A549 (cell line): ENCODE measurements at regions not wholly inside any gene's neighbourhood (a gene's known extent, or its start where the extent isn't known, plus 50 kb on each side); places are given as distances from the start of the nearest gene placed in this dataset.

Experiments used
- CEBPB ChIP-seq, 2 experiments: fragments of >200 bp in 1 of 2; sonication (Bioruptor Twin) in 1 of 2; formaldehyde crosslinking in 1 of 2; IDR thresholded peaks; 2 replicates each; pipeline ENCODE4 v1.6.1; 2012 to 2016
- JUNB ChIP-seq: fragments of >200 bp; sonication (Bioruptor Twin); formaldehyde crosslinking; IDR thresholded peaks from 2 replicates; pipeline ENCODE4 v1.6.1; 2016
- POLR2A ChIP-seq: IDR thresholded peaks from 2 replicates; pipeline ENCODE4 v1.6.1; 2012; ENCODE audit warnings: mild to moderate bottlenecking, low read length
- ZFP36 ChIP-seq: fragments of 450-650 bp; IDR thresholded peaks from 2 replicates; pipeline ENCODE4 v1.6.1; 2014; ENCODE audit warnings: borderline replicate concordance; ENCODE audit not compliant: partially characterized antibody
- TF ChIP-seq, protein P1 (sequence below): fragments of >200 bp; sonication (Bioruptor Twin); formaldehyde crosslinking; IDR thresholded peaks from 3 replicates; pipeline ENCODE4 v1.5.1; 2016

DNA sequence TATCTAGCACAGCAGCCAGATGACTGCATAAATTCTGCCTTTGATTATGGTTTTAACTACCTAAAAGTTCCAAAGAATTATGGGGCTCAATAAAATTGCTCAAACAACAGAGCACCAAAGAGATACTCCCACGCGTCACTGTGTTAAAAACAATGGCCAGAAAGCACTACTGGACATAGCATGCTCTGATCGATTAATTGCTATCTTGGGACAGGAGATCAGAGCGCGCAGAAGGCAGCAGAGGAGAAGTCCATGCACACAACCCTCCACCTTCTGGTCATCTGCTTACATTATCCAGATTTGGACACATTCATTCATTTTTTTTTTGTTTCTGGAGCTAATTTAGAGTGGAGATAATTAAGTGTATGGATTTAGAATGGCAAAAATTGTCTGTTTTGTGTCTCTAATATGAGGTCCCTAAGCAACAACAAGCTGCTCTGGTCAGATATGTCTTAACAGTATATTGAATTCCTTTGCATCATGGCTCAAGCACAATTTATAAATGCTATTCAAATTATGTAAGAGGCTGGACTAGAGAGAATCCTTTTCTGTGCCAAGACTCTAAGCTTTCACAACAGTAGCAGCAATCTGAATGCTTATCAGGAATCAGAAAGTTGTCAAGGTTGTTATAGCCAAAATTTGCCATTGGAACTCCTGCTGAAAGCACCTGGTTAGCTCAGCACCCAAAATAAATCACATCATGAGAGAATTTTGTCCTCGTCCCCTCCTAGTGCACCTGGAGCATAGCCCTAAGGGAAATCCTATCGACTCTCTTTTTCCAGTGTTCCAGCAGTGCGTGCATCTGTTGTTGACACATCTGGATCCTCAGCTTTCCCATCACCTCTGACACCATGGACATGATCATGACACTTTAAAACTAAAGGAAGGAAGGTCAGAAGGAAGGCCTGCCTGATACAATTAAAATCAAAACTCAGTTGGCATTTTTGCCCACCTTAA, 98.6 kb upstream of the HMHB1 start:
- TF ChIP-seq, protein P1, sequence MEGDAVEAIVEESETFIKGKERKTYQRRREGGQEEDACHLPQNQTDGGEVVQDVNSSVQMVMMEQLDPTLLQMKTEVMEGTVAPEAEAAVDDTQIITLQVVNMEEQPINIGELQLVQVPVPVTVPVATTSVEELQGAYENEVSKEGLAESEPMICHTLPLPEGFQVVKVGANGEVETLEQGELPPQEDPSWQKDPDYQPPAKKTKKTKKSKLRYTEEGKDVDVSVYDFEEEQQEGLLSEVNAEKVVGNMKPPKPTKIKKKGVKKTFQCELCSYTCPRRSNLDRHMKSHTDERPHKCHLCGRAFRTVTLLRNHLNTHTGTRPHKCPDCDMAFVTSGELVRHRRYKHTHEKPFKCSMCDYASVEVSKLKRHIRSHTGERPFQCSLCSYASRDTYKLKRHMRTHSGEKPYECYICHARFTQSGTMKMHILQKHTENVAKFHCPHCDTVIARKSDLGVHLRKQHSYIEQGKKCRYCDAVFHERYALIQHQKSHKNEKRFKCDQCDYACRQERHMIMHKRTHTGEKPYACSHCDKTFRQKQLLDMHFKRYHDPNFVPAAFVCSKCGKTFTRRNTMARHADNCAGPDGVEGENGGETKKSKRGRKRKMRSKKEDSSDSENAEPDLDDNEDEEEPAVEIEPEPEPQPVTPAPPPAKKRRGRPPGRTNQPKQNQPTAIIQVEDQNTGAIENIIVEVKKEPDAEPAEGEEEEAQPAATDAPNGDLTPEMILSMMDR: no peak
- TF ChIP-seq POLR2A (no peak), ZFP36 (no peak), JUNB (no peak), CEBPB (IDR thresholded peaks at IDR 0.05) (no peak)
